ENCODE measurements at regions not wholly inside any gene's neighbourhood (a gene's known extent, or its start where the extent isn't known, plus 50 kb on each side); places are given as distances from the start of the nearest gene placed in this dataset.
"Not testable (repeated sequence)": the region's sequence is repeated elsewhere in the genome, so short reads cannot be mapped to it uniquely, and the experiment has no call there.

- TF ChIP-seq, protein P1, sequence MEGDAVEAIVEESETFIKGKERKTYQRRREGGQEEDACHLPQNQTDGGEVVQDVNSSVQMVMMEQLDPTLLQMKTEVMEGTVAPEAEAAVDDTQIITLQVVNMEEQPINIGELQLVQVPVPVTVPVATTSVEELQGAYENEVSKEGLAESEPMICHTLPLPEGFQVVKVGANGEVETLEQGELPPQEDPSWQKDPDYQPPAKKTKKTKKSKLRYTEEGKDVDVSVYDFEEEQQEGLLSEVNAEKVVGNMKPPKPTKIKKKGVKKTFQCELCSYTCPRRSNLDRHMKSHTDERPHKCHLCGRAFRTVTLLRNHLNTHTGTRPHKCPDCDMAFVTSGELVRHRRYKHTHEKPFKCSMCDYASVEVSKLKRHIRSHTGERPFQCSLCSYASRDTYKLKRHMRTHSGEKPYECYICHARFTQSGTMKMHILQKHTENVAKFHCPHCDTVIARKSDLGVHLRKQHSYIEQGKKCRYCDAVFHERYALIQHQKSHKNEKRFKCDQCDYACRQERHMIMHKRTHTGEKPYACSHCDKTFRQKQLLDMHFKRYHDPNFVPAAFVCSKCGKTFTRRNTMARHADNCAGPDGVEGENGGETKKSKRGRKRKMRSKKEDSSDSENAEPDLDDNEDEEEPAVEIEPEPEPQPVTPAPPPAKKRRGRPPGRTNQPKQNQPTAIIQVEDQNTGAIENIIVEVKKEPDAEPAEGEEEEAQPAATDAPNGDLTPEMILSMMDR (IDR thresholded peaks at IDR 0.05), result not testable (repeated sequence)
- TF ChIP-seq POLR2A (IDR thresholded peaks at IDR 0.05); POLR2AphosphoS5 (IDR thresholded peaks at IDR 0.05; ENCODE audit: insufficient read depth in 1 of 2, low read depth in 1 of 2): not testable (repeated sequence)
Observed at GRCh38 chr2:87675487-87675886, 72.4 kb upstream of the PLGLB2 start.
